Large intestine (tissue), 3 donors: ENCODE measurements at regions not wholly inside any gene's neighbourhood (a gene's known extent, or its start where the extent isn't known, plus 50 kb on each side); places are given as distances from the start of the nearest gene placed in this dataset.

Source experiments
- DNase-seq, 2 donors: peaks; one replicate each; pipeline versions ENCODE4 v3.0.0 to v3.0.0-alpha.2; 2013
- H3K27ac ChIP-seq: one replicate; pipeline ENCODE4 v1.5.1; 2013; ENCODE audit warnings: low read length
- H3K27me3 ChIP-seq: 2 replicates; pipeline ENCODE4 v1.6.1; 2013; ENCODE audit warnings: low read length; ENCODE audit not compliant: control insufficient read depth, insufficient read depth
- H3K36me3 ChIP-seq: 2 replicates; pipeline ENCODE4 v1.6.1; 2013; ENCODE audit warnings: low read length; ENCODE audit not compliant: control insufficient read depth, insufficient read depth
- H3K4me1 ChIP-seq: one replicate; pipeline ENCODE4 v1.6.1; 2013; ENCODE audit warnings: low read length; ENCODE audit not compliant: control insufficient read depth, insufficient read depth
- H3K4me3 ChIP-seq: one replicate; pipeline ENCODE4 v1.5.1; 2013; ENCODE audit warnings: low read length
- H3K9me3 ChIP-seq: one replicate; pipeline ENCODE4 v1.6.1; 2013; ENCODE audit warnings: mild to moderate bottlenecking, low read depth, low read length, moderate library complexity; ENCODE audit not compliant: control insufficient read depth
- whole genome bisulfite sequencing: methylation state at CpG from one replicate; pipeline ENCODE4 v1.1.5; 2013; ENCODE audit warnings: low lambda C conversion rate; ENCODE audit not compliant: insufficient coverage; 5-methylcytosine and 5-hydroxymethylcytosine counted together

DNA sequence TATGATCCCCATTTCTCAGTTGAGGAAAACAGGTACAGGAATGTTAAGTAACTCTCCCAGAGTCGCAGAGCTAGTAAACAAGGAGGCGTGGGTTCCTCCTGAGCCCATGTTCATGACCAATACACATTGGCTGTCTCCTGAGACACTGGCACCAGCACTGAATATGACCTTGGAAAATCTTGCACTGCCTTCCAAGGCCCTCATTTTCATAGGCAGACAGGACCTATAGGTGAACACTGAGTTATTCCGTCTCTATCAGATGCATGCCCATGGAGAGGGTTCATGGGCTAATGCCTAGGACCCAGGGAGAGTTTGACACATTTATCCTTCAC lies 504.8 kb downstream of the RFC3 start:
- H3K27ac ChIP-seq = no peak overlapping the region
- no peaks in the 10 kb centered on the region for H3K4me1 ChIP-seq
- H3K36me3 ChIP-seq = no peaks in the 10 kb centered on the region
- H3K27me3 ChIP-seq = no peaks in the 10 kb centered on the region
- H3K9me3 ChIP-seq = no peaks in the 10 kb centered on the region
- WGBS = no CpG with 5 or more reads among the region's 3 CpGs
- no peak for DNase-seq
- H3K4me3 ChIP-seq = no peak overlapping the region

DNA sequence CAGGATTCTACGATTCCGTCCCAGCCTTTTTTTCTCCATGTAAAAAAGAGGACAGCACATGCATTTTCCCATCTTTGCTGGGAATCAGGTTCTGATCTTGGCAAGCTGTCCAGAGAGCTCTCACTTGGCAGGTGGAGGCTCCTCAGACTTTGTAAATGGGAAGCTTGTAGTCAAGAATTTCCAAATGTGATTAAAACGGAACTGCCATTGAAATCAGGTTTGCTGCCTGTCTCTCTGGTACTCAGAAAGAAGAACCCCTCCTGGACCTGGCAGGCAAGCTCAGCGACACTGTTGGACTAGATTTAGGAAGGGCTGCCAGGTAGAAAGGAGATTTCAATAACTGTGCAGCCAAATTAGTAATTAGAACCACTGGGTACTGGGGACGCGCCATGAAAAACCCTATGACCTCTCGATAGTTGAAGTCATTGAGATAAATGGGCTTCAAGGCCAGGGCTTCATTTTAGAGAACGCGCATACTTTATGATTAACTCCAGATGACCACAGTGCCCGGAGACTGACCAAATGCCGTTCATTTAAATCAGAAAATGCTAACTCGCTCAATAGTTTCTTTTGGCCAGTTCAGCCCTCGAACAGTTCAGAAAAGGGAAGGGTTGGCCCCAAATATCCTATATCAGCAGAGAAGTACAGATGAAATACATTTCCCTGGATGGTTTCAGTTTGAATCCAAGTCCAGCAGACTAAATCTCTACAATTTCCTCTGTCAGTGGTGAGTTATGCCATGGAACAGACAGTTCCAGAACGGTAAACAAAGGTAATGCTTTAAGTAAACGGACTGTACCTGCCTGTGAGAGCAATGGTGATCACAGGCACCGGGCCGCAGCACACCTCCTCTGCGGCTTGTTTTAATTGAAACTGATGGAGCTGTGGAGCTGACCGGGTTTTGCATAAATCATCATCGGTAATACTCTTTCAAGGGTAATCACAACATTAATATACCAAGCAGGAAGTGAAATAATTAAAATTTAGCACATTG lies 517.4 kb downstream of the RFC3 start:
- WGBS = no CpG with 5 or more reads among the region's 20 CpGs
- DNase-seq = no peak
- H3K27ac ChIP-seq = no peak overlapping the region

DNA sequence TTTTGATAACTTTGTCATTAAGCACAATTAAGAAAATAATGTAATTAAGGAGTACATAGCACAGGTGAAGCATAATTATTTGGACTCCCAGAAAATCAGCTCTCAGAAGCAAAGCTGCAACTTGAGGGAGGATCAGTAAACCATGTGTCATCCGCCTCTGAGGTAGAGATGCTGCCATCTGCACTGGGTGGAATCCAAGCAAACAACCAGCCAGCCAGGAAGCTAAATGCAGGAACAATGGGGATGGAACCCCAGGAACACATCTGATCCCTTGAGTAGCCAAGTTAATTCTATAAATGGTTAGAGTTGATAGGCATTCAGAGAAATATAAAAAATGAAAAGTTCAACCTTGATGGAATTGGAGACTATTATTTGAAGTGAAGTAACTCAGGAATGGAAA lies 520.2 kb downstream of the RFC3 start:
- WGBS = no CpG with 5 or more reads among the region's 1 CpG
- Histone ChIP-seq H3K9me3 (no peaks in the 10 kb centered on the region), H3K36me3 (no peaks in the 10 kb centered on the region), H3K4me1 (no peaks in the 10 kb centered on the region), H3K27ac (no peak overlapping the region), H3K27me3 (no peaks in the 10 kb centered on the region), H3K4me3 (no peak overlapping the region)
- DNase-seq = no peak

More for the DNA sequence above, 517.4 kb downstream of the RFC3 start:
- H3K36me3 ChIP-seq = no peaks in the 10 kb centered on the region
- no peaks in the 10 kb centered on the region for H3K4me1 ChIP-seq
- H3K4me3 ChIP-seq = no peak overlapping the region
- no peaks in the 10 kb centered on the region for H3K27me3 ChIP-seq
- no peaks in the 10 kb centered on the region for H3K9me3 ChIP-seq

DNA sequence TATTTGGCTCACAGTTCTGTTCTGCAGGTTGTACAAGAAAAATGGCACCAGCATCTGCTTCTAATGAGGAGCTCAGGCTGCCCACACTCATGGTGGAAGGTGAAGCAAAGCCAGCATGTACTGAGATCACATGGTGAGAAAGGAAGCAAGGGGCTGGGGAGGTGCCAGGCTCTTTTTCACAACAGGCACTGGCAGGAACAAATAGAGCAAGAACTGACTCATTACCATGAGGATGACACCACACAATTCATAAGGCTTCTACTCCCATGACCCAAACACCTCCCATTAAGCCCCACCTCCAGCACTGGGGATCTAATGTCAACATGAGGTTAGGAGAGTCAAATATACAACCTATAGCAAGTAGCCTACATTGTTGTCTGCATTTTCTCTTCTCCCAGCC lies 522.6 kb downstream of the RFC3 start:
- H3K4me1 ChIP-seq = no peaks in the 10 kb centered on the region
- H3K27ac ChIP-seq = no peak overlapping the region
- DNase-seq = no peak
- no peaks in the 10 kb centered on the region for H3K36me3 ChIP-seq
- no peaks in the 10 kb centered on the region for H3K27me3 ChIP-seq
- no peak overlapping the region for H3K4me3 ChIP-seq
- H3K9me3 ChIP-seq = no peaks in the 10 kb centered on the region

DNA sequence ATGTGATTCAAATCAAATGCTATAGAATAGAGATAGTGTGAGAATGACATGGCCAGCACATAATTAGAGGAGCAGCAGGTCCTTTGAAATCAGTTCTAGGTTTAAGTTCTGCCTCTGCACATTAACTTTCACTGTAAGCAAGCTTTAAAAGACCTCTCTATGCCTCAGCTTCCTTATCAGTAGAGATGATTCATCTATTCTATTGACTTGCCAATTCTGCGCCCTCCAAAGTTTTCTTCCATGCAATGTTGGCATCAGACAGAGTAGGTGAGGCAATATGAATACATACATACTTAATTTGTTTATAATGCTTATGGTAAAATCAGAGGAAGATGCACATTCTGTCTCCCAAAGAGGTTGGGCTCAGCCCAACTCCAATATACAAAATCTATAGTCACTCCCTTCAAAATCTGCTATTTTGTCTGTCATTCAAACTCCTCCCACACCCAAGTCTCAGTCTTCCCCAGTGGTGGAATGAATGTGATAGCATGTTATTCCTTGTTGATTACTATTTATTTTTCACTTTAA lies 525.5 kb downstream of the RFC3 start:
- DNase-seq = no peak
- Histone ChIP-seq H3K4me3 (no peak overlapping the region), H3K4me1 (no peaks in the 10 kb centered on the region), H3K27ac (no peak overlapping the region), H3K27me3 (no peaks in the 10 kb centered on the region), H3K9me3 (no peaks in the 10 kb centered on the region), H3K36me3 (no peaks in the 10 kb centered on the region)
- no CpG with 5 or more reads among the region's 1 CpG for WGBS

DNA sequence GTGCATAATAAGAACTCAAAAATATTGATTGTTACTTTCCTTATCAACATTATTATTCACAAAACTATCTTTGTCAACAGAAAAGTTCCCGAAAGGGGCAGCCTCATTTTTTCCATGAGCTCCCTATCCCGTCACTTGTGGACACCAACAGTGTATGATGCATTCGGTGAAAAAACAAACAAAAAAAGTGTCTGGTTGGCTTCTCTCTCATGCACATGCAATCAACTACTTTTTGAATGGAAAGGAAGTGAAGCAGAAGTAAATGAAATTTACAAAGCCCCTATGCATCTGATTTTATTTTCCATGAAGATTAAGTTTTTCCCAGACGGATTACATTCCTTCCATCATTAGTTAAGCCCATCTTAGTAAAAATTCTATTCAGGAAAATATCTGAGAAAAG lies 526.9 kb downstream of the RFC3 start:
- 93% methylated on average over 2 of the region's 4 CpGs for WGBS
- no peaks in the 10 kb centered on the region for H3K4me1 ChIP-seq
- DNase-seq = no peak
- H3K9me3 ChIP-seq = no peaks in the 10 kb centered on the region
- H3K27me3 ChIP-seq = no peaks in the 10 kb centered on the region
- H3K36me3 ChIP-seq = no peaks in the 10 kb centered on the region
- H3K27ac ChIP-seq = no peak overlapping the region
- no peak overlapping the region for H3K4me3 ChIP-seq

DNA sequence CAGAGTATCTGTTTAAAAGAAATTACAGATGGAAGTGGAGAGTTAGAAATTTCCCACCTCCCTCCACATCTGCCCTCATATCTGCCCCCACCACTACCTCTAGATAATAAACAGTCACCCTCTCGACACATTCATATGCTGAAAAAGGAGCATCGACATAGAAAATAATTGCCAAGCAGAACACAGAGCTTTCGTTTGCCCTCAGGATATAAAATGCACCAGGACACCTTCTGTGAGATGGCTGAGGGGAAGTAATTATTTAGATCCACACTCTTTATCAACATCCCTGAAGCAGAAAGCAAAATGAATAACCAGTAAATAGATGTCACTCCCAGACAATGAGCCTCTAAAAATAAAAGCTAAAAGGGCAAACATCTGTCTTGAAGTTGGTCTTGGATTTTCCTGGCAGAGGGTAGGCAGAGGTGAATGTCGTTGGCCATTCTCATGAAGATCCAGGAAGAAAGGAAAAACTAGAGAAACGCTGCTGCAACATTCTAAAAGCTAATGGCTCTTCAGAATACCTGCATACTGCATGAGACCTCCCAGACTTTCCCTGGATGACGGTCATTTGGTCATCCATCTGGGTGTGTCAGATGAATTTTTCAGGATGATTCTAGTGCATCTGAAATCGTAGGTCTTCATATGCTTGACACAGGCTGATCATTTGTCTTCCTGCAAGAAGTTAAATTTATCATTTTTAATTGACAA lies 527.5 kb downstream of the RFC3 start:
- no peak overlapping the region for H3K27ac ChIP-seq
- no peaks in the 10 kb centered on the region for H3K36me3 ChIP-seq
- H3K4me1 ChIP-seq = no peaks in the 10 kb centered on the region
- WGBS = 90% methylated on average over 2 of the region's 7 CpGs
- no peaks in the 10 kb centered on the region for H3K9me3 ChIP-seq
- DNase-seq = no peak
- no peak overlapping the region for H3K4me3 ChIP-seq
- no peaks in the 10 kb centered on the region for H3K27me3 ChIP-seq

DNA sequence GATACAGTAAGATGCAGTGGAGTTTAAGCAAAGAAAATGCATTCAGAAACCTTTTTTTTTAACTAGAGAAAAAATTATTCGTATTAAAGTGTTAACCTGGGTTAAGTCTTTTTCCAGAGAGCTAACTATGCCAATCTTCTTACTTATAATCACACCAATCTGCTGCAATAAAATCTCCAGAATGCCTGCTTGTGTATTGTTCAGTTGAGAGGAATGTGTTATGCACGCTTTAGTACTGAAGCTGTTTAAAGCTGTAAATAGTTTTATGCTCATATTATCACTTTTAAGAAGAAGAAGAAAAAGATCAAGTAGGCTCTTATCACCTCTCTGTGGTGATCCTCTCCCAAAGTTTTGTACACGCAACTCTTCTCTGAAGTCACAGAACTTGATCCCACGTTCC lies 528.7 kb downstream of the RFC3 start:
- WGBS = no CpG with 5 or more reads among the region's 4 CpGs
- H3K9me3 ChIP-seq = no peaks in the 10 kb centered on the region
- H3K4me3 ChIP-seq = no peak overlapping the region
- no peaks in the 10 kb centered on the region for H3K36me3 ChIP-seq
- H3K4me1 ChIP-seq = no peaks in the 10 kb centered on the region
- DNase-seq = no peak
- H3K27ac ChIP-seq = no peak overlapping the region
- H3K27me3 ChIP-seq = no peaks in the 10 kb centered on the region

DNA sequence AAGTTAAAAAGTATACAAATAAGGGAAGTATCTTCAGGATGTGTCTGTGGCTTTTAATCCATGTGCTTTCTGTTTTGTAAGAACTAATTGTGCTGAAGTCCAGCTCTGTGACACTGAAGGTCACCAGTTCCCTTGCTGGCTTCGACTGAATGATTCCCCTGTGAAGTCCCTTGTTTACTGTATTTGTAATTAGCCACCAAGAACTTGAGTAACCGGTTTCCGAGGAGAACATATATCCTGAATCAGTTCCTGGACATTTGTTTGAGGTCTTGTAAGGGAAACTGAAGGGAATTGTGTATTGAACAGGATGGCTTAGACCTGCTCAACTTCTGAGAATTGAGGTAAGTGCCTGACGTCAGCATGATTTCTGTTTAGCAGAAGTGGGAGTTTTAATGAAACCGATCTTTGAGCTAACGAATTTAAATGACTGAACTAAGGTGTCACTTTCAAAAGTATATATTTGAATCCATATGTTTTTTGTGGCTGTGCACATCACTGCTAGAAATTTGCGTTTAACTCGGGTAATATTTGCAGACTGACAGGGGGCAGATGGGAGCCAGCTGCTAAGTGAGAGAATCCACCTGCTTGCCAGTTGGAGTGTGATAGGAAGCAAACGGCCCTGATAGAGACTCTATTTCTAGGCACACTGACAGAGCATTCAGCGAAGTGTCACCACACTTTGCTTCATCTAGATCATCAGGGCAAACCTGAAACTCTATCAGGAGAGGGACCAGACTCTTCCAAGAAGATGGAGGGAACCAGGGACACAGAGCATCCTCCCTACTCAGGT lies 530.0 kb downstream of the RFC3 start:
- H3K27ac ChIP-seq = no peak overlapping the region
- DNase-seq = peak; percentile 15 to 50
- H3K9me3 ChIP-seq = no peaks in the 10 kb centered on the region
- no peaks in the 10 kb centered on the region for H3K27me3 ChIP-seq
- WGBS = 19% methylated on average over 4 of the region's 10 CpGs
- H3K4me3 ChIP-seq = no peak overlapping the region
- H3K36me3 ChIP-seq = no peaks in the 10 kb centered on the region
- no peaks in the 10 kb centered on the region for H3K4me1 ChIP-seq

DNA sequence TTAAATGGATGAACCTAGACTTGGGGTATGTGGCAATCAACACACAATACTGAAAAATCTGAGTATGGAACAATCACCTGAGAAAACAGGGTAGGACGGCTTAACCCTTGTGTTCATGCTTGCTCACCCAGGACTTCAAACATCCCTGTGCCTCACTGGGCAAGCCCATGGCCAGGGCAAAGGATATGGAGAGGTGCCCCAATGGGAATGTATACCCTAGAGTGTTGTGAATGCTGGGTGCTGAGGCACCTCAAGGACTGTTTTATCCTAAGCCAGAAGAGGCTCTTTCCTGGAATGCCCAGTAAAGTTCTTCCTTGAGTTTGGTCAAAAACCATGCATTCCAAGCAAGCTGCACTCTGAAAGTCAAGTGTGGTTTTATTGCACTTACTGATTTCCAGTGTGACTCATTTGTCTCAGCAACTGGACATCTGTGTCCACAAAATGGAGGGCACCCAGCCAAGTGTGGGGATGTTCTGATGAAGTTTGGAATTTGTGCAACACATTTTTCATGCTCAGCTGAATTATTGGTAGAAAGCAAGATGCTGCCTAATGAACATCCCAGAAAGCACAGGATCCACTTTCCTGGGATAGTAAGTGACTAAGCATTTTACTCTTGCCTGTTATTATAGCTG lies 531.3 kb downstream of the RFC3 start:
- WGBS = no CpG with 5 or more reads among the region's 1 CpG
- no peaks in the 10 kb centered on the region for H3K4me1 ChIP-seq
- no peaks in the 10 kb centered on the region for H3K9me3 ChIP-seq
- H3K4me3 ChIP-seq = no peak overlapping the region
- no peaks in the 10 kb centered on the region for H3K36me3 ChIP-seq
- no peaks in the 10 kb centered on the region for H3K27me3 ChIP-seq
- H3K27ac ChIP-seq = no peak overlapping the region
- DNase-seq = no peak
